ENCODE measurements at regions not wholly inside any gene's neighbourhood (a gene's known extent, or its start where the extent isn't known, plus 50 kb on each side); places are given as distances from the start of the nearest gene placed in this dataset.

- DNase-seq (ENCODE audit: low read depth): no peak
- H3K4me3 ChIP-seq (replicated peaks; ENCODE audit: low read depth, low read length): no peak overlapping the region
- no peak for TF ChIP-seq CTCF (IDR thresholded peaks at IDR 0.05; ENCODE audit: low read length, missing control alignments)
Observed at GRCh38 chr6:156392648-156393047, 384.5 kb upstream of the ARID1B start.

- no peak overlapping the region for H3K4me3 ChIP-seq (replicated peaks; ENCODE audit: low read depth, low read length)
- no peak for TF ChIP-seq CTCF (IDR thresholded peaks at IDR 0.05; ENCODE audit: low read length, missing control alignments)
Observed at GRCh38 chr6:156391977-156392376, 385.2 kb upstream of the ARID1B start.

GRCh38 chr6:156391061-156391672 lies 386.0 kb upstream of the ARID1B start:
- no peak overlapping the region for H3K4me3 ChIP-seq (replicated peaks; ENCODE audit: low read depth, low read length)
- no peak for DNase-seq (ENCODE audit: low read depth)
- no peak for TF ChIP-seq CTCF (IDR thresholded peaks at IDR 0.05; ENCODE audit: low read length, missing control alignments)

More at GRCh38 chr6:156391977-156392376, 385.2 kb upstream of the ARID1B start:
- DNase-seq (ENCODE audit: low read depth): no peak

- H3K4me3 ChIP-seq (replicated peaks; ENCODE audit: low read depth, low read length): no peak overlapping the region
- DNase-seq (ENCODE audit: low read depth): no peak
- TF ChIP-seq CTCF (IDR thresholded peaks at IDR 0.05; ENCODE audit: low read length, missing control alignments): no peak
Observed at GRCh38 chr6:156390621-156391020, 386.6 kb upstream of the ARID1B start.

GRCh38 chr6:156389296-156389695 lies 387.9 kb upstream of the ARID1B start:
- DNase-seq (ENCODE audit: low read depth): no peak
- no peak for TF ChIP-seq CTCF (IDR thresholded peaks at IDR 0.05; ENCODE audit: low read length, missing control alignments)
- no peak overlapping the region for H3K4me3 ChIP-seq (replicated peaks; ENCODE audit: low read depth, low read length)

- DNase-seq (ENCODE audit: low read depth): no peak
- no peak overlapping the region for H3K4me3 ChIP-seq (replicated peaks; ENCODE audit: low read depth, low read length)
- TF ChIP-seq CTCF (IDR thresholded peaks at IDR 0.05; ENCODE audit: low read length, missing control alignments): no peak
Observed at GRCh38 chr6:156387472-156387871, 389.7 kb upstream of the ARID1B start.

GRCh38 chr6:156383059-156383458 lies 394.1 kb upstream of the ARID1B start:
- DNase-seq (ENCODE audit: low read depth): no peak
- H3K4me3 ChIP-seq (replicated peaks; ENCODE audit: low read depth, low read length): no peak overlapping the region
- TF ChIP-seq CTCF (IDR thresholded peaks at IDR 0.05; ENCODE audit: low read length, missing control alignments): no peak
